Motor neuron (in vitro differentiated cells): ENCODE measurements at regions not wholly inside any gene's neighbourhood (a gene's known extent, or its start where the extent isn't known, plus 50 kb on each side); places are given as distances from the start of the nearest gene placed in this dataset.
"Not testable (repeated sequence)": the region's sequence is repeated elsewhere in the genome, so short reads cannot be mapped to it uniquely, and the experiment has no call there.

Experiments used
- ATAC-seq, 8 experiments: fragments of 200-7000 bp; cut with Tn5 transposase; replicated peaks in 6 of 8; 2 replicates each; pipeline ENCODE4 v1.8.0; 2021; ENCODE audit warnings: mild to moderate bottlenecking in 8 of 8, moderate library complexity in 8 of 8
- H3K27ac ChIP-seq, 2 donors: fragments of 250-450 bp; sonication (Bioruptor Pico); 2 replicates each; pipeline ENCODE4 v1.9.0; 2021; ENCODE audit warnings: antibody characterized with exemption in 2 of 2, mild to moderate bottlenecking in 2 of 2, moderate library complexity in 1 of 2
- H3K4me1 ChIP-seq, 2 donors: fragments of 250-450 bp; sonication (Bioruptor Pico); replicated peaks in 1 of 2; 2 replicates each; pipeline ENCODE4 v1.6.1; 2021; ENCODE audit warnings: antibody characterized with exemption in 2 of 2, mild to moderate bottlenecking in 2 of 2, moderate library complexity in 1 of 2
- H3K4me3 ChIP-seq, 5 donors: fragments of 250-450 bp; sonication (Bioruptor Pico); 2 replicates each; pipeline ENCODE4 v1.9.0; 2021; ENCODE audit warnings: antibody characterized with exemption in 5 of 5, mild to moderate bottlenecking in 5 of 5, moderate library complexity in 4 of 5
- WGBS, 10 experiments: fragments of 450-650 bp; shearing (Covaris generic); methylation state at CpG; one replicate each; pipeline ENCODE4 v1.0.0; 2022; 5-methylcytosine and 5-hydroxymethylcytosine counted together
- in situ Hi-C, 9 experiments: fragments of 400-800 bp; cut with MboI; loops; one replicate each; pipeline ENCODE4 v1.15.0; 2021; ENCODE audit warnings: low sequenced_read_pairs in 9 of 9, low pct_unique_long_range_greater_than_20kb in 2 of 9; ENCODE audit not compliant: unreplicated experiment in 9 of 9

- ATAC-seq, in situ Hi-C loops, H3K4me1 ChIP-seq, H3K4me3 ChIP-seq, H3K27ac ChIP-seq: not testable (repeated sequence)
- 100% methylated on average over 1 of the region's 3 CpGs; no CpG with 5 or more reads in 9 of the 10 experiments for WGBS, 10 experiments
Observed at GRCh38 chr16:47811758-47812157, 344.0 kb downstream of the ABCC12 start.

GRCh38 chr16:47806309-47806847 is 345.2 kb downstream of the PHKB start:
- H3K4me3 ChIP-seq = no peak overlapping the region
- ATAC-seq = peak in 4 of 8 experiments; percentile 49 to 86 (median 54)
- H3K27ac ChIP-seq = no peak overlapping the region
- in situ Hi-C loops = no loop called here
- WGBS, 10 experiments = 15 to 90% (median 61%) methylated on average over 3 to 10 of the region's 10 CpGs; no CpG with 5 or more reads in 2 of the 10 experiments
- peaks cover 0 to 4% of the 10 kb centered on the region in 2 donors for H3K4me1 ChIP-seq

- Histone ChIP-seq H3K27ac (no peak overlapping the region), H3K4me3 (no peak overlapping the region), H3K4me1 (no peaks in the 10 kb centered on the region)
- WGBS, 10 experiments = 0 to 33% (median 10%) methylated on average over 1 to 3 of the region's 3 CpGs; no CpG with 5 or more reads in 5 of the 10 experiments
- no peak for ATAC-seq
- in situ Hi-C loops = no loop called here
Observed at GRCh38 chr16:47787696-47788095, 326.6 kb downstream of the PHKB start.

GRCh38 chr16:47781673-47782072 is 320.5 kb downstream of the PHKB start:
- ATAC-seq = no peak
- WGBS, 10 experiments = 10 to 100% (median 76%) methylated on average over 1 to 5 of the region's 5 CpGs
- Histone ChIP-seq H3K4me3 (no peak overlapping the region), H3K4me1 (peaks cover 5 to 23% of the 10 kb centered on the region in 2 donors), H3K27ac (no peak overlapping the region)
- in situ Hi-C loops = no loop called here

- Histone ChIP-seq H3K27ac (peak overlapping the region; percentile 10 to 25), H3K4me3 (no peak overlapping the region), H3K4me1 (peaks cover 5 to 23% of the 10 kb centered on the region in 2 donors)
- ATAC-seq = peak in 4 of 8 experiments; percentile 7 to 86 (median 33)
- in situ Hi-C loops = no loop called here
- WGBS, 10 experiments = 13 to 86% (median 58%) methylated on average over 1 to 8 of the region's 8 CpGs
Observed at GRCh38 chr16:47780213-47780875, 319.2 kb downstream of the PHKB start.

- 14 to 100% (median 80%) methylated on average over 1 to 4 of the region's 7 CpGs; no CpG with 5 or more reads in 5 of the 10 experiments for WGBS, 10 experiments
- no peak overlapping the region for H3K27ac ChIP-seq
- no peak overlapping the region for H3K4me3 ChIP-seq
- H3K4me1 ChIP-seq = peaks cover 5 to 23% of the 10 kb centered on the region in 2 donors
- ATAC-seq = peak in 6 of 8 experiments; percentile 11 to 61 (median 46)
- in situ Hi-C loops = no loop called here
Observed at GRCh38 chr16:47779201-47780016, 318.3 kb downstream of the PHKB start.

- H3K27ac ChIP-seq = no peak overlapping the region
- 60 to 100% (median 69%) methylated on average over 1 to 5 of the region's 6 CpGs; no CpG with 5 or more reads in 3 of the 10 experiments for WGBS, 10 experiments
- peak in 2 of 8 experiments; percentile 17 to 27 for ATAC-seq
- in situ Hi-C loops = no loop called here
- H3K4me3 ChIP-seq = no peak overlapping the region
- peaks cover 5 to 23% of the 10 kb centered on the region in 2 donors for H3K4me1 ChIP-seq
Observed at GRCh38 chr16:47778106-47778801, 317.1 kb downstream of the PHKB start.

GRCh38 chr16:47777220-47777619 is 316.1 kb downstream of the PHKB start:
- Histone ChIP-seq H3K4me1 (peaks cover 5 to 23% of the 10 kb centered on the region in 2 donors), H3K27ac (no peak overlapping the region), H3K4me3 (no peak overlapping the region)
- ATAC-seq = peak in 2 of 8 experiments; percentile 32 to 78
- in situ Hi-C loops = no loop called here

GRCh38 chr16:47774661-47775060 is 313.5 kb downstream of the PHKB start:
- no peak overlapping the region for H3K4me3 ChIP-seq
- peaks cover 2 to 13% of the 10 kb centered on the region in 2 donors for H3K4me1 ChIP-seq
- in situ Hi-C loops = loop anchor here in 1 of 9 experiments (25.0 kb wide), 1 partner anchor 88 kb away; no protein-coding TSS in a partner anchor
- no peak overlapping the region for H3K27ac ChIP-seq
- ATAC-seq = no peak
- 17 to 80% (median 71%) methylated on average over 1 of the region's 1 CpG; no CpG with 5 or more reads in 7 of the 10 experiments for WGBS, 10 experiments

- H3K27ac ChIP-seq = no peak overlapping the region
- 0 to 67% (median 25%) methylated on average over 1 of the region's 1 CpG; no CpG with 5 or more reads in 4 of the 10 experiments for WGBS, 10 experiments
- peaks cover 0 to 8% of the 10 kb centered on the region in 2 donors for H3K4me1 ChIP-seq
- no peak overlapping the region for H3K4me3 ChIP-seq
- in situ Hi-C loops = loop anchor here in 1 of 9 experiments (25.0 kb wide), 1 partner anchor 109 kb away; no protein-coding TSS in a partner anchor
- ATAC-seq = peak in 3 of 8 experiments; percentile 57 to 67 (median 58)
Observed at GRCh38 chr16:47753659-47754058, 292.5 kb downstream of the PHKB start.
